ENCODE measurements at regions not wholly inside any gene's neighbourhood (a gene's known extent, or its start where the extent isn't known, plus 50 kb on each side); places are given as distances from the start of the nearest gene placed in this dataset.
"Not testable (repeated sequence)": the region's sequence is repeated elsewhere in the genome, so short reads cannot be mapped to it uniquely, and the experiment has no call there.

DNA sequence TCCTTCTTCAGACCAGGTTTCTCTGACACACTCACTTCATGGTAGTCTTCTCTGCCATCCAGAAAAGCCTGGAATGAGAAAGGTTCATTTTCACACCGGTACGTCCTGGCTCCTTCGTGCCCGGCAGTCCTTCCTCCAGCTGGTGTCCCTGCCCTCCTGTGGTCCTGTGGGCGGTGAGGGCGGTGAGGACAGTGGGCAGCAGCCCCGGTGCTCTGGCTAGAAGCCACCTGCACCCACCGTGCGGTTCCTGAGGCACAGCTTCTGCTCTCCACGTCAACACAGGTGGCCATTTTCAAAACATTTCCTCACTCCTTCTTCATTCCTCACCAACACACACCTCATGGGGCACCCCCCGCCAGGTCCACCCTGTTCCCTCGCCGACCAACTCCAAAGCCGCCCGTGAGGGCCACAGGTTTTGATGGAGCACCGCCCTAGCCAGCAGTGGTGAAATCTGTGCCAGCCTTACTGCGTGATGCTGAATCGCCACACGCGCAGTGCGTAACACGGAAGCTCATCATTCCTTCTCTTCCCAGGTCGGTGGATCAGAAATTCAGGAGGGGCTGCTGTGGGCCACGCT lies 251.4 kb upstream of the RNF32 start:
- Mint-ChIP-seq H3K4me3 (no peak overlapping the region), H3K27me3 (peaks cover 13% of the 10 kb centered on the region), H3K9me3 (ENCODE audit: low read depth) (no peaks in the 10 kb centered on the region), H3K4me1 (ENCODE audit: low read depth) (no peaks in the 10 kb centered on the region), H3K36me3 (no peaks in the 10 kb centered on the region), H3K27ac (no peak overlapping the region)

GRCh38 chr7:156386097-156386496 lies 254.5 kb upstream of the RNF32 start:
- no peak overlapping the region for H3K4me3 Mint-ChIP-seq
- no peaks in the 10 kb centered on the region for H3K36me3 Mint-ChIP-seq
- no peak overlapping the region for H3K27ac Mint-ChIP-seq
- H3K27me3 Mint-ChIP-seq: peaks cover 9% of the 10 kb centered on the region
- no peaks in the 10 kb centered on the region for H3K4me1 Mint-ChIP-seq (ENCODE audit: low read depth)
- no peaks in the 10 kb centered on the region for H3K9me3 Mint-ChIP-seq (ENCODE audit: low read depth)

- H3K9me3 Mint-ChIP-seq (ENCODE audit: low read depth): no peaks in the 10 kb centered on the region
- H3K4me3 Mint-ChIP-seq: no peak overlapping the region
- peaks cover 3% of the 10 kb centered on the region for H3K27me3 Mint-ChIP-seq
- no peaks in the 10 kb centered on the region for H3K4me1 Mint-ChIP-seq (ENCODE audit: low read depth)
- no peak overlapping the region for H3K27ac Mint-ChIP-seq
- H3K36me3 Mint-ChIP-seq: no peaks in the 10 kb centered on the region
Measured at GRCh38 chr7:156384706-156385105, 255.9 kb upstream of the RNF32 start.

- Mint-ChIP-seq H3K27me3 (peaks cover 6% of the 10 kb centered on the region), H3K4me1 (ENCODE audit: low read depth) (no peaks in the 10 kb centered on the region), H3K27ac (no peak overlapping the region), H3K4me3 (no peak overlapping the region), H3K36me3 (no peaks in the 10 kb centered on the region), H3K9me3 (ENCODE audit: low read depth) (no peaks in the 10 kb centered on the region)
Measured at GRCh38 chr7:156383526-156383925, 257.0 kb upstream of the RNF32 start.

- no peaks in the 10 kb centered on the region for H3K9me3 Mint-ChIP-seq (ENCODE audit: low read depth)
- H3K27ac Mint-ChIP-seq: no peak overlapping the region
- H3K4me1 Mint-ChIP-seq (ENCODE audit: low read depth): no peaks in the 10 kb centered on the region
- no peak overlapping the region for H3K4me3 Mint-ChIP-seq
- H3K36me3 Mint-ChIP-seq: no peaks in the 10 kb centered on the region
- H3K27me3 Mint-ChIP-seq: peaks cover 9% of the 10 kb centered on the region
Measured at GRCh38 chr7:156380261-156380660, 260.3 kb upstream of the RNF32 start.

DNA sequence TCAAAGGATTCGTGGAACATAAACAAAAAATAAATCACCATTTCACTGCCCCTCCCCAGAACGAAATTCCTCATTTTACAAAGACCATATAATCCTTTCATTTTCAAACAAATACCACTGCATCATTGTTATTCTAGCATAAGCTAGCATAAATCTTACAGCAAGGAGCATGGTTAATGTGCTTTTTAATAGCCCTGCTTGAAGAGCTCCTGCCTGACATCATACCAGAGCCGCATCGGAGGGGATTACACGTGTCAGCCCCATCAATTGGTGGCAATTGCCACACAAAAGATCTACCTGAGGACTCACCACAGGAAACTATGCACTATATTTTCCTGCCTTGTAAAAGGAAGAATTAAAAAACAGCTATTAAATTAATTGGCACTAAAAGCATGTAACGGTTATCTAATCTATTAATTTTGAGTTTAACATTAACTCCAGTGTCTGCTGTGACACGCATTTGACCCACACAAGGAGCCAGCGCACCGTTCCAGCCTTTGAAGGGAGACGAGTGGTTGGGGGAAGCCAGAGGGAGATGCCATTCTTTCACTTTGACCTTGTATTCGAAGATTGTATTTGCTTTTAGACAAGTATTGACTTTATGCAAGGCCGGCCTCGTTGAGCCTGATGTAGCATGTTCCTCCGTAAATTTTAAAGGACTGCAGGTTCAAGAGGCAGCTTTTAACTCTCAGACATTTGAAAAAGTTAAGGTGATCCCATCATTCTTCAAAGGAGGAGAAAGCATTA lies 261.1 kb upstream of the RNF32 start:
- H3K4me3 Mint-ChIP-seq: no peak overlapping the region
- H3K4me1 Mint-ChIP-seq (ENCODE audit: low read depth): no peaks in the 10 kb centered on the region
- H3K27me3 Mint-ChIP-seq: peaks cover 9% of the 10 kb centered on the region
- no peaks in the 10 kb centered on the region for H3K36me3 Mint-ChIP-seq
- H3K27ac Mint-ChIP-seq: no peak overlapping the region
- no peaks in the 10 kb centered on the region for H3K9me3 Mint-ChIP-seq (ENCODE audit: low read depth)

DNA sequence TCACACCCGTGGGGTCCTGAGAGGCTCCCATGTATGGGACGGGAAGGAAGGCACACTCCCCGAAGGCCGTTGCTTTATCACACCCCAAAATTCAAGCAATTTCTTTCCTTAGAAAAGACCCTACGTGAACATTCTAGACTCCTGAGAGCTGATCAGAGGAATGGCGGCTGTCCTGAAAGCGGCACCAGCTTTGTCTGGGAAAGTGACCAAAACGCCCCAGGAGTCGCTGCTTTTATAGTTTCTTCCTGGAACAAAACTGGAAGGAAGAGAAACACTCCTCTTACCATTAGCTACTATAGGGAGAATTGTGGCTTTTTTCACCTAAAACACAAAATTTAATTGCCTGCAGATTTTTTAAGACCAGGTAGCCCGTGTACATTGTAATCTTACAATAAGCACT lies 261.8 kb upstream of the RNF32 start:
- no peaks in the 10 kb centered on the region for H3K36me3 Mint-ChIP-seq
- H3K27me3 Mint-ChIP-seq: peaks cover 9% of the 10 kb centered on the region
- H3K27ac Mint-ChIP-seq: no peak overlapping the region
- H3K4me3 Mint-ChIP-seq: no peak overlapping the region
- no peaks in the 10 kb centered on the region for H3K4me1 Mint-ChIP-seq (ENCODE audit: low read depth)
- no peaks in the 10 kb centered on the region for H3K9me3 Mint-ChIP-seq (ENCODE audit: low read depth)

DNA sequence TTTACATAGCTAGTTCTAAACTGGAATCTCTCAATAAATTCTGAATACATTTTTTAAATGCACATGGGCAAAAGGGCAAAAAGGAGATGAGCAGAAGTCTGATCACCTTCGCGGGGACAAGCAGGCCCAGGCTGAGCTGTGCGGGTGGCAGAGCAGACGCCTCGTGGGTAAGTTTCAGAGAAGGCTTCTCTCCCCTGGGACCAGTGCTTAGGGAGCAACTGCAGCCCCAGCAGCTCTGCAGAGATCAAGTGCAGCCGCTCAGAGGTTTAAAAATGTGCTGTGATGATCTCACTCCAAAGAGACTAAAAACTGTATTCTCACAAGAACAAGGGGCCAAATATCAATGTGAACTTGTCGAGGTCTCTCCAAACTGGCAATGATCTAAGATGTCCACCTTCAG lies 264.3 kb upstream of the RNF32 start:
- peaks cover 7% of the 10 kb centered on the region for H3K27me3 Mint-ChIP-seq
- H3K27ac Mint-ChIP-seq: no peak overlapping the region
- peaks cover 7% of the 10 kb centered on the region for H3K9me3 Mint-ChIP-seq (ENCODE audit: low read depth)
- H3K4me1 Mint-ChIP-seq (ENCODE audit: low read depth): no peaks in the 10 kb centered on the region
- H3K36me3 Mint-ChIP-seq: no peaks in the 10 kb centered on the region
- no peak overlapping the region for H3K4me3 Mint-ChIP-seq

DNA sequence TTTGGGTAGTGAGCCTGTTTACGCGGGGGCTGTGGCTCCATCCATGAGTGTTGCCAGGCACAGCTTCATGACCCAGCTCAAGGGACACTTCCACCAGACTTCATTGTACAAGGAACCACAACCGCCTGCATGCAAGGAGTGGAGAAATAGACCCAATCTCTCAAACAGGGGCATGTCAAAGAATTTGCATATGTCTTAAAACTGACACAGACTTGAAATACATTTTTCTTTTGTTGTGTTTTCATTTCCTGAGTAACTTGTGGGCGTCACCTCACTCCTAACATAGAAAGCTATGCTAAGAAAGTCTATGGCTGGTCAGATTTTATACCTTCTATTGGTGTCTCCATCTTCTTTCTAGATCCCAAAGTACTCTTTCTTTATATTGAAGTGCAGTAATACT lies 266.2 kb upstream of the RNF32 start:
- H3K4me3 Mint-ChIP-seq: no peak overlapping the region
- no peaks in the 10 kb centered on the region for H3K36me3 Mint-ChIP-seq
- peaks cover 11% of the 10 kb centered on the region for H3K9me3 Mint-ChIP-seq (ENCODE audit: low read depth)
- H3K4me1 Mint-ChIP-seq (ENCODE audit: low read depth): no peaks in the 10 kb centered on the region
- peaks cover 7% of the 10 kb centered on the region for H3K27me3 Mint-ChIP-seq
- no peak overlapping the region for H3K27ac Mint-ChIP-seq

- not testable (repeated sequence) for H3K36me3 Mint-ChIP-seq; H3K27ac Mint-ChIP-seq; H3K27me3 Mint-ChIP-seq; H3K4me3 Mint-ChIP-seq; H3K4me1 Mint-ChIP-seq (ENCODE audit: low read depth)
- peaks cover 11% of the 10 kb centered on the region for H3K9me3 Mint-ChIP-seq (ENCODE audit: low read depth)
Measured at GRCh38 chr7:156369929-156370328, 270.6 kb upstream of the RNF32 start.

DNA sequence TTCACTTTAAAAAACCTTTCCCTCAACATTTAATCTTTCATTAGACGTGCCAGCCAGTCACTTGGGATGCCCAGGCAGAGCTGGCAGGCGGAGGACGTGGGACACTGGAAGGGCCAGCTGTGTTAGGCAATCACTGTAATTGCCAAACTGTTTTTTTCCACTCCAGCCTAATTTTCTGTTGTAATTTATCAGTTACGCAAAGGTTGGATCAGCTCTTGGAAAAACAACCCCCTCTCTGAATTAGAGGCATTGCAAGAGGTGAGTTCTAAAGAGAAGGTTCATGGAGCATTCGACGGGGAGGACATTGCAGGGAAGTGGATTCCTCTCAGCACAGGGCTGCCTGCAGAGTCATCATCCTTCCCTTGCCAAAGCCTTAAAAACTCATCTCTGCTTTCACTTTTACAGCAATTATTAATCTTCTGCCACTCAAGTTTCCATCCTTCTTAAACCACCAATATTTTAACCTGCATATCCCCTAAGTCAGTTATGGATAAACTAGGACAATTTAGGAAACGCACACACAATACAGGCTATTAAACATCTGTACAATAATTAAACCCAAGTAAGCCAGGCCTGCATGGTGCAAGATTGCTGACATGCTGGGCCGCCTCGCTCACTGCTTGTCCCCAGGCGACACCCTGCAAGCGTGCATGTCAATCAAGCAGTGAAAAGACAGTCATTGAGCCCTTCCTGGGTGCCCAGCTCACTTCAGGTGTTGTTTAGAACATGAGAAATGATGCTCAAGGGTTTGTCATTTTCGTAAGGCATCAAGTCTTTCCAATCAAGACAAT lies 272.3 kb upstream of the RNF32 start:
- Mint-ChIP-seq H3K36me3 (no peaks in the 10 kb centered on the region), H3K9me3 (ENCODE audit: low read depth) (peaks cover 11% of the 10 kb centered on the region), H3K4me3 (no peak overlapping the region), H3K27me3 (peaks cover 3% of the 10 kb centered on the region), H3K4me1 (ENCODE audit: low read depth) (no peaks in the 10 kb centered on the region), H3K27ac (no peak overlapping the region)

DNA sequence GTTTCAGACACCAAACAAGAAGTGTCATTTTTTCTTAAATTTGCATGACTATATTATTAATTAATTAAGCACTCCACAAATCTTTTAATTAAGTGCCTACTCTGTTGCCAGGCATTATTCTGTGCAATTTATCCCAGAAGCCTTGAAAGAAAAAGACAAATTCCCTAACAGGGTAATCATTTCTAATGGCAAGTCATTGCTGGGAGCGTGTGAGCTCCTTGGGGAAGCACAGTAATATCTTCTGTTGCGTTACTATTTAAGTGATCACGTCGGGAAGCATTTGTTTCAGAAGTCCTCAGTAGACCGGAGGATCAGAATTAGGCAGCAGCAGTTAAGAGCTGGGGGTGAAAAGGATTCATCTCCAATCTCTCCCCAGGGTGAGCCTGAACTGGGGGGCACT lies 276.8 kb upstream of the RNF32 start:
- H3K9me3 Mint-ChIP-seq (ENCODE audit: low read depth): no peaks in the 10 kb centered on the region
- H3K27me3 Mint-ChIP-seq: peaks cover 3% of the 10 kb centered on the region
- no peak overlapping the region for H3K27ac Mint-ChIP-seq

GRCh38 chr7:156360835-156361234 lies 279.7 kb upstream of the RNF32 start:
- Mint-ChIP-seq H3K27ac (no peak overlapping the region), H3K4me3 (no peak overlapping the region), H3K36me3 (no peaks in the 10 kb centered on the region), H3K9me3 (ENCODE audit: low read depth) (no peaks in the 10 kb centered on the region), H3K27me3 (no peaks in the 10 kb centered on the region), H3K4me1 (ENCODE audit: low read depth) (no peaks in the 10 kb centered on the region)

More for the DNA sequence above, 276.8 kb upstream of the RNF32 start:
- Mint-ChIP-seq H3K4me3 (no peak overlapping the region), H3K4me1 (ENCODE audit: low read depth) (no peaks in the 10 kb centered on the region), H3K36me3 (no peaks in the 10 kb centered on the region)

DNA sequence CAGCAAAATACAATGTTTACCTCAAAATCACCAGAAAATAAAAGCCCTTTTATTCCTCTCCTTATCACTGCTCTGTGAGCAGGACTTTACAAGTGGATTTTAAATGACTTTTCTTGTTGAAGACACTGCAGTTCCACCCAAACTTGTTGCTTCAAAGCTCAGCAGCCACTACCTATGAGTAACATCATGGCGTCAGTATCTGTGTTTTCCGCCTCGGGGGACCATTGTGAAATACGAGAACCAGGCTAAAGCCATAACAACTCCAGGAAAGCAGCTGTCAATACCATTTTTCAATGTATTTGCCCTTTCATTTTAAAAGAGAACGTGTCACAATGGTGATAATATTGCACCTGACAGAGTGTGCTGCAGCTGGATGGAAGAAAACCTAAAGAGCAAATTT lies 284.0 kb upstream of the RNF32 start:
- no peak overlapping the region for H3K27ac Mint-ChIP-seq
- no peaks in the 10 kb centered on the region for H3K9me3 Mint-ChIP-seq (ENCODE audit: low read depth)
- no peaks in the 10 kb centered on the region for H3K36me3 Mint-ChIP-seq
- H3K4me1 Mint-ChIP-seq (ENCODE audit: low read depth): no peaks in the 10 kb centered on the region
- no peaks in the 10 kb centered on the region for H3K27me3 Mint-ChIP-seq
- no peak overlapping the region for H3K4me3 Mint-ChIP-seq

GRCh38 chr7:156353352-156353751 lies 287.2 kb upstream of the RNF32 start:
- H3K27me3 Mint-ChIP-seq: no peaks in the 10 kb centered on the region
- no peaks in the 10 kb centered on the region for H3K36me3 Mint-ChIP-seq
- H3K4me3 Mint-ChIP-seq: no peak overlapping the region
- H3K27ac Mint-ChIP-seq: no peak overlapping the region
- H3K9me3 Mint-ChIP-seq (ENCODE audit: low read depth): no peaks in the 10 kb centered on the region
- no peaks in the 10 kb centered on the region for H3K4me1 Mint-ChIP-seq (ENCODE audit: low read depth)
